ENCODE measurements at regions not wholly inside any gene's neighbourhood (a gene's known extent, or its start where the extent isn't known, plus 50 kb on each side); places are given as distances from the start of the nearest gene placed in this dataset.

DNA sequence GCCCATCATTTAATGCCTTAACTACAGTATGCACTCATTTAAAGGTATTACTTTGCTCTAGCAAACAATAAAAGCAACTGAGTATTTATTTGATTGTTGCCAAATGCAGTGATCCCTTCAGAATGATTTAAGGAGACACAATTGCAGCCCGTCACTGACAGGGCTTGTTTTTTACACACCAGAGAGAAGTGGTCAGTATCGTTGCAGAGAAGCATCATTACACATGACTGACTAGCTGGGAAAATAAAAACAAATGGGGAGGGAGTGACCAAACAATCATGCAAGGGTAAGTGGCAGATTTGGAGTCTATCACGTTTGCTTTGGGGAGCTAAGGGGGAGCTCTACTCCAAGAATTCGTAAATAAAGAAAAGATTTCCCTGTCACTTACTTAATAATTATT lies 1685.3 kb upstream of the TENM3 start:
- Histone ChIP-seq H3K79me2 (ENCODE audit: insufficient read depth, low read depth) (no peaks in the 10 kb centered on the region), H3K4me1 (ENCODE audit: low read depth, poor library complexity, severe bottlenecking) (no peaks in the 10 kb centered on the region), H3K27ac (no peak overlapping the region), H3K4me3 (IDR thresholded peaks at IDR 0.05; ENCODE audit: insufficient read depth, low read depth, low read length) (no peak overlapping the region), H4K20me1 (ENCODE audit: insufficient read depth) (no peaks in the 10 kb centered on the region), H3K9ac (no peak overlapping the region), H2AFZ (ENCODE audit: low read depth) (no peak overlapping the region), H3K27me3 (ENCODE audit: insufficient read depth, low read depth) (no peaks in the 10 kb centered on the region), H3K4me2 (no peak overlapping the region), H3K36me3 (ENCODE audit: insufficient read depth) (no peaks in the 10 kb centered on the region)
- TF ChIP-seq, protein P1, sequence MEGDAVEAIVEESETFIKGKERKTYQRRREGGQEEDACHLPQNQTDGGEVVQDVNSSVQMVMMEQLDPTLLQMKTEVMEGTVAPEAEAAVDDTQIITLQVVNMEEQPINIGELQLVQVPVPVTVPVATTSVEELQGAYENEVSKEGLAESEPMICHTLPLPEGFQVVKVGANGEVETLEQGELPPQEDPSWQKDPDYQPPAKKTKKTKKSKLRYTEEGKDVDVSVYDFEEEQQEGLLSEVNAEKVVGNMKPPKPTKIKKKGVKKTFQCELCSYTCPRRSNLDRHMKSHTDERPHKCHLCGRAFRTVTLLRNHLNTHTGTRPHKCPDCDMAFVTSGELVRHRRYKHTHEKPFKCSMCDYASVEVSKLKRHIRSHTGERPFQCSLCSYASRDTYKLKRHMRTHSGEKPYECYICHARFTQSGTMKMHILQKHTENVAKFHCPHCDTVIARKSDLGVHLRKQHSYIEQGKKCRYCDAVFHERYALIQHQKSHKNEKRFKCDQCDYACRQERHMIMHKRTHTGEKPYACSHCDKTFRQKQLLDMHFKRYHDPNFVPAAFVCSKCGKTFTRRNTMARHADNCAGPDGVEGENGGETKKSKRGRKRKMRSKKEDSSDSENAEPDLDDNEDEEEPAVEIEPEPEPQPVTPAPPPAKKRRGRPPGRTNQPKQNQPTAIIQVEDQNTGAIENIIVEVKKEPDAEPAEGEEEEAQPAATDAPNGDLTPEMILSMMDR (conservative IDR thresholded peaks at IDR 0.05; ENCODE audit: low read depth, low read length) = no peak

DNA sequence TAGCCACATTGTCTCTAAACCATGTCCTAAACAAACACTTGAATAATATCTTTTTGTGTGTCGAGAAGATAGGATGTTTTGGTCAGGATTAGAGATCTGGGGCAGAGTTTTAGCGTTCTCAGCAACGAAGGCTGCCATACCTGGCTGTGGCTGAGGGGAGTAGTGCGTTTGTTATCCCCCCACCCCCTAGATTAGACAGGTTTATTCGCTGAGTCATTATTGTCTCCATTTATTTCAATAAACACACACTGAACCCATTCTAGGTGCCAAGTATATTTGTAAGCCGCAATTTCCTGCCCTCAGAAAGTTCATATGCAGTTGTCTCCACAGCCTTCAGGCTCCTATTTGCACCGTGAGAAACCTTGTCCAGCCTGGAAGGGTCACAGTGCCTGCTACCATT lies 1684.8 kb upstream of the TENM3 start:
- Histone ChIP-seq H3K36me3 (ENCODE audit: insufficient read depth) (no peaks in the 10 kb centered on the region), H3K4me3 (IDR thresholded peaks at IDR 0.05; ENCODE audit: insufficient read depth, low read depth, low read length) (no peak overlapping the region), H2AFZ (ENCODE audit: low read depth) (no peak overlapping the region), H3K4me1 (ENCODE audit: low read depth, poor library complexity, severe bottlenecking) (no peaks in the 10 kb centered on the region), H3K9ac (no peak overlapping the region), H3K27ac (no peak overlapping the region), H3K4me2 (no peak overlapping the region), H3K27me3 (ENCODE audit: insufficient read depth, low read depth) (no peaks in the 10 kb centered on the region), H3K79me2 (ENCODE audit: insufficient read depth, low read depth) (no peaks in the 10 kb centered on the region), H4K20me1 (ENCODE audit: insufficient read depth) (no peaks in the 10 kb centered on the region)
- TF ChIP-seq, protein P1 (conservative IDR thresholded peaks at IDR 0.05; ENCODE audit: low read depth, low read length) = no peak

DNA sequence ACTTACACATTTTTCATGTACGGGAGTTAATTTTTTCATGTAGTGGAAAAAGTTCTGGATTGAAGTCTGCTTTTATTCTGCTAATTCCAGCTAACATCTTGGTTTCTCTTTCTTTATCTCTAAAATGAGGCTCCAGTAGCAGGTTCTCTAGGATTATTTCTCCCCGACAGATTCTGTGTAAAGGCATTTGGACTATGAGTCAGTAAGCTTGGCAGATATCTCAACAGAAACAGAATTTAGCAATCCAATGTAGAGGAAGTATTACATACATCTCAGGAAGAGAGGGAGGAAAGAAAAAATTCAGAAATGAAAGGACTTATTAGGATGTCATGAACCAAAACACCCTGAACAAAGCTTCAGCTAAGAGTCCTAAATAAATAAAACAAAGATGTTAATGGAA lies 1682.3 kb upstream of the TENM3 start:
- Histone ChIP-seq H3K9ac (no peak overlapping the region), H3K27ac (no peak overlapping the region), H3K4me3 (IDR thresholded peaks at IDR 0.05; ENCODE audit: insufficient read depth, low read depth, low read length) (no peak overlapping the region), H3K4me1 (ENCODE audit: low read depth, poor library complexity, severe bottlenecking) (no peaks in the 10 kb centered on the region), H2AFZ (ENCODE audit: low read depth) (no peak overlapping the region), H3K36me3 (ENCODE audit: insufficient read depth) (no peaks in the 10 kb centered on the region), H3K4me2 (no peak overlapping the region), H3K79me2 (ENCODE audit: insufficient read depth, low read depth) (no peaks in the 10 kb centered on the region), H4K20me1 (ENCODE audit: insufficient read depth) (no peaks in the 10 kb centered on the region), H3K27me3 (ENCODE audit: insufficient read depth, low read depth) (no peaks in the 10 kb centered on the region)
- TF ChIP-seq, protein P1 (conservative IDR thresholded peaks at IDR 0.05; ENCODE audit: low read depth, low read length) = no peak

DNA sequence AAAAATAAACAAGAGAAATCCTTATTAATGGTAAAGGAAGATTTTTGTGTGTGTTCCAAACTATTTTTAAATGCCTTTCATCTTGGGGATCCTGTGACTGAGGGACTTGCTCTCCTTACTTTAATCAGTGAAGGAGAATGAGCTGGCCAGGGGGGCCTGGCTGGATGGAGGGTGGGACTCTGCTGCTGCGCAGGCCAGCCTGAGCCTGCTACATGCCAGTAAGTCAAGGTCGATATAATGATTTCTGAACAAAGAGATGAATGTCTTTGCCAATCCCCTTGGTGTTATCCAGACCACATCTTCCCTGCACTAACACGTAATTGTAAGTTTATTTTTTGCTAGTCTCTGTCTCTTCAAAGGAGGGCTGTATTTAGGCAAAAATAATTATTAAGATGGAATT lies 1679.2 kb upstream of the TENM3 start:
- Histone ChIP-seq H3K79me2 (ENCODE audit: insufficient read depth, low read depth) (no peaks in the 10 kb centered on the region), H3K27me3 (ENCODE audit: insufficient read depth, low read depth) (no peaks in the 10 kb centered on the region), H3K27ac (no peak overlapping the region), H4K20me1 (ENCODE audit: insufficient read depth) (no peaks in the 10 kb centered on the region), H2AFZ (ENCODE audit: low read depth) (no peak overlapping the region), H3K4me2 (no peak overlapping the region), H3K36me3 (ENCODE audit: insufficient read depth) (no peaks in the 10 kb centered on the region), H3K9ac (no peak overlapping the region), H3K4me3 (IDR thresholded peaks at IDR 0.05; ENCODE audit: insufficient read depth, low read depth, low read length) (no peak overlapping the region), H3K4me1 (ENCODE audit: low read depth, poor library complexity, severe bottlenecking) (no peaks in the 10 kb centered on the region)
- TF ChIP-seq, protein P1 (conservative IDR thresholded peaks at IDR 0.05; ENCODE audit: low read depth, low read length) = no peak

DNA sequence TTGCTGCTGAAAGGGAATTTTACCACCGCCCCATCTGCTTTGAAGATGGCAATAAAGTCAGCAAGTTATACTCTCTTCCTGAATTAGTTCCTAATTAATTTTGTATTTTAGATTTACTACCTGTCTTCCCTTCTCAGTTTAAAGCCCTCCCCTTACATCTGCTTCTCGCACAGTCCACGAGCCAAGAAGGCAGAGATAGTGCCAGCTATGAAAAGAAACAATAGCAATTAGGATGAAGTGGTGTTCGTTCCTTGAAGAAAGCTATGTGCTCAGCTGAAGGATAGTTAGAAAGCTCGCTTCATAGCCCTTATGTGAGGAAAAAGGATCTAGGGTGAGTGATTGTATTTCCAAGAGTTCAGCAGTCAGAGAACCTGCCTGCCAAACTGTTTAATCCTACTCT lies 1678.8 kb upstream of the TENM3 start:
- Histone ChIP-seq H4K20me1 (ENCODE audit: insufficient read depth) (no peaks in the 10 kb centered on the region), H3K4me3 (IDR thresholded peaks at IDR 0.05; ENCODE audit: insufficient read depth, low read depth, low read length) (no peak overlapping the region), H3K27me3 (ENCODE audit: insufficient read depth, low read depth) (no peaks in the 10 kb centered on the region), H3K4me2 (no peak overlapping the region), H3K27ac (no peak overlapping the region), H3K4me1 (ENCODE audit: low read depth, poor library complexity, severe bottlenecking) (no peaks in the 10 kb centered on the region), H3K9ac (no peak overlapping the region), H2AFZ (ENCODE audit: low read depth) (no peak overlapping the region), H3K79me2 (ENCODE audit: insufficient read depth, low read depth) (no peaks in the 10 kb centered on the region), H3K36me3 (ENCODE audit: insufficient read depth) (no peaks in the 10 kb centered on the region)
- TF ChIP-seq, protein P1 (conservative IDR thresholded peaks at IDR 0.05; ENCODE audit: low read depth, low read length) = no peak

All from KMS-11 (cell line).